OCI-LY1 (cell line): ENCODE measurements at regions not wholly inside any gene's neighbourhood (a gene's known extent, or its start where the extent isn't known, plus 50 kb on each side); places are given as distances from the start of the nearest gene placed in this dataset.

Experiments used
- H2AFZ ChIP-seq: fragments of 200-600 bp; sonication (generic), shearing (Covaris generic); 2 replicates; pipeline ENCODE4 v1.6.0; 2014; ENCODE audit warnings: antibody characterized with exemption, mild to moderate bottlenecking, low read length
- H3F3A ChIP-seq: fragments of 200-600 bp; sonication (generic), shearing (Covaris generic); 2 replicates; pipeline ENCODE4 v1.6.0; 2014; ENCODE audit warnings: mild to moderate bottlenecking, antibody characterized with exemption, low read length, moderate library complexity; ENCODE audit not compliant: insufficient read depth
- H3K27ac ChIP-seq: fragments of 200-600 bp; sonication (generic); 2 replicates; pipeline ENCODE4 v1.5.1; 2014; ENCODE audit warnings: low read length, mixed run types, mild to moderate bottlenecking, low read depth; ENCODE audit not compliant: poor library complexity, severe bottlenecking
- H3K27me3 ChIP-seq: fragments of 200-600 bp; sonication (generic); 2 replicates; pipeline ENCODE4 v1.6.0; 2014; ENCODE audit warnings: antibody characterized with exemption, mild to moderate bottlenecking, low read length, moderate library complexity; ENCODE audit not compliant: insufficient read depth
- H3K36me3 ChIP-seq: fragments of 200-600 bp; sonication (generic); 2 replicates; pipeline ENCODE4 v1.6.1; 2014; ENCODE audit warnings: mild to moderate bottlenecking, antibody characterized with exemption, low read length, moderate library complexity, mixed read lengths; ENCODE audit not compliant: insufficient read depth
- H3K4me1 ChIP-seq: fragments of 200-600 bp; sonication (generic); 2 replicates; pipeline ENCODE4 v1.5.1; 2014; ENCODE audit warnings: mild to moderate bottlenecking, low read length, moderate library complexity; ENCODE audit not compliant: insufficient read depth, severe bottlenecking
- H3K4me2 ChIP-seq: fragments of 200-600 bp; sonication (generic), shearing (Covaris generic); 2 replicates; pipeline ENCODE4 v1.6.1; 2014; ENCODE audit warnings: low read length
- H3K4me3 ChIP-seq: fragments of 200-600 bp; sonication (generic); 2 replicates; pipeline ENCODE4 v1.5.1; 2014; ENCODE audit warnings: low read length, low read depth, mild to moderate bottlenecking, mixed read lengths; ENCODE audit not compliant: poor library complexity, severe bottlenecking
- H3K79me2 ChIP-seq: fragments of 200-600 bp; shearing (Covaris generic); 2 replicates; pipeline ENCODE4 v1.6.1; 2016; ENCODE audit warnings: mixed run types, low read length, mixed read lengths; ENCODE audit not compliant: insufficient read depth
- H3K9ac ChIP-seq: fragments of 200-600 bp; sonication (generic), shearing (Covaris generic); 2 replicates; pipeline ENCODE4 v1.6.1; 2014; ENCODE audit warnings: mild to moderate bottlenecking, low read length, mixed read lengths
- H3K9me2 ChIP-seq: fragments of 200-600 bp; sonication (generic), shearing (Covaris generic); 2 replicates; pipeline ENCODE4 v1.6.1; 2014; ENCODE audit warnings: low read depth, mild to moderate bottlenecking, low read length, mixed read lengths
- H3K9me3 ChIP-seq: fragments of 200-600 bp; shearing (Covaris generic); 2 replicates; pipeline ENCODE4 v1.6.1; 2014; ENCODE audit warnings: low read length, mixed read lengths
- H4K20me1 ChIP-seq: fragments of 200-600 bp; sonication (generic), shearing (Covaris generic); 2 replicates; pipeline ENCODE4 v1.6.0; 2016; ENCODE audit warnings: mild to moderate bottlenecking, low read length; ENCODE audit not compliant: insufficient read depth
- EZH2 ChIP-seq: fragments of 200-600 bp; sonication (generic), shearing (Covaris generic); IDR thresholded peaks from 2 replicates; pipeline ENCODE4 v1.8.0; 2017; ENCODE audit warnings: borderline replicate concordance, mixed run types, mild to moderate bottlenecking, antibody characterized with exemption, low read length, moderate library complexity, mixed read lengths
- TF ChIP-seq, protein P1 (sequence below): fragments of 200-600 bp; sonication (generic), shearing (Covaris generic); IDR thresholded peaks from 2 replicates; pipeline ENCODE4 v1.5.1; 2017; ENCODE audit warnings: mild to moderate bottlenecking, antibody characterized with exemption, low read length, moderate library complexity, mixed read lengths

DNA sequence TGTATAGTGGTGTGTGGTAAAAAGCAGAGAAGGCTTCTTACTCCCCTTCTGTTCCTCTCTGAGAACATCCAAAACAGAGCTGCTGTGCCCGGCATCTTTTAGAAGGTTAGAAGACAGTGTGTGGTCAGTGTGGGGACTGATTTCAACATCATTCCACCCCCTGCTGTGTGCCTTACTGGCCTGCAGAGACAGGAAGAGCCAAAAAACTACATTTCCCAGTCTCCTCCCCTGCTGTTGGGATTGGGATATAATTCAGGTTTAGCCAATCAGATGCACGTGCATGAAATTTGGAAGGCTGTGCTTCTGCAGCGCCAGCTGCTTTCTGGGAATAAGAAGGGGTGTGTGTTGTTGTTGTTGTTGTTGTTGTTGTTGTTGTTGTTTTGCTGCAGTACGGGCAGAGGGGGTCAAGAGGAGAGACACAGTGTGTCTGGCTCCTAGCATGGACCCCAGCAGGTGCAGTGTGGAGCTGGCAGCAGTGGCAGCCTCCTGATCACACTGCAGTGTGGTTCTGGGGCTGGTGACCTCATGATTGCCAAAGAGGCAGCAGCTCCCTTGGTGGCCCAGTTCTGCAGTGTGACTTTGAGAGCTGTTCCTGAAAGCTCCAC is 74.7 kb downstream of the MRPL14 start:
- Histone ChIP-seq H3F3A (no peaks in the 10 kb centered on the region), H3K27ac (no peak overlapping the region), H3K79me2 (no peaks in the 10 kb centered on the region), H2AFZ (no peak overlapping the region), H4K20me1 (no peaks in the 10 kb centered on the region), H3K4me1 (no peaks in the 10 kb centered on the region), H3K4me3 (no peak overlapping the region), H3K36me3 (no peaks in the 10 kb centered on the region), H3K9me3 (no peaks in the 10 kb centered on the region), H3K4me2 (no peak overlapping the region), H3K27me3 (peaks cover 3% of the 10 kb centered on the region; the same call in 1 of the 2 replicates), H3K9me2 (no peaks in the 10 kb centered on the region), H3K9ac (no peak overlapping the region)
- no peak for TF ChIP-seq EZH2
- TF ChIP-seq, protein P1, sequence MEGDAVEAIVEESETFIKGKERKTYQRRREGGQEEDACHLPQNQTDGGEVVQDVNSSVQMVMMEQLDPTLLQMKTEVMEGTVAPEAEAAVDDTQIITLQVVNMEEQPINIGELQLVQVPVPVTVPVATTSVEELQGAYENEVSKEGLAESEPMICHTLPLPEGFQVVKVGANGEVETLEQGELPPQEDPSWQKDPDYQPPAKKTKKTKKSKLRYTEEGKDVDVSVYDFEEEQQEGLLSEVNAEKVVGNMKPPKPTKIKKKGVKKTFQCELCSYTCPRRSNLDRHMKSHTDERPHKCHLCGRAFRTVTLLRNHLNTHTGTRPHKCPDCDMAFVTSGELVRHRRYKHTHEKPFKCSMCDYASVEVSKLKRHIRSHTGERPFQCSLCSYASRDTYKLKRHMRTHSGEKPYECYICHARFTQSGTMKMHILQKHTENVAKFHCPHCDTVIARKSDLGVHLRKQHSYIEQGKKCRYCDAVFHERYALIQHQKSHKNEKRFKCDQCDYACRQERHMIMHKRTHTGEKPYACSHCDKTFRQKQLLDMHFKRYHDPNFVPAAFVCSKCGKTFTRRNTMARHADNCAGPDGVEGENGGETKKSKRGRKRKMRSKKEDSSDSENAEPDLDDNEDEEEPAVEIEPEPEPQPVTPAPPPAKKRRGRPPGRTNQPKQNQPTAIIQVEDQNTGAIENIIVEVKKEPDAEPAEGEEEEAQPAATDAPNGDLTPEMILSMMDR: no peak

DNA sequence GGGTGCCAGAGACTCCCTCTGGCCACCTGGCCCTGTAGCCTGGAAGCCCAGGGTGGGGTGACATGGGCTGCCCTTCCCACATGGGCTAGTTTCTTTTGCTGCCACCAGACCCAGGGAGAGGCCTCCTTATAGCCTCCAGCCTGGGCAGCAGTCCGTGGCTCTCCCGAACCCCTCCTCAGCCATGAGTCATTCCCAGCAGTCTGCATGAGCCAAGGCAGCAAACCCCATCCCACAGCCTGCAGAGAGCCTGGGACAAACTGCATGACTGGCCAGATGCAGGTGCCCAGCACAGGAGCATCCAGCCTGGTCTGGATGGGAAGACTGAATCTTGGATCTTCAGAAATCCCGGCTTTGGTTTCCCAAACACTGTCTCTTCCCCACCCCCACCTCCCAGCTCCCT is 75.7 kb downstream of the MRPL14 start:
- Histone ChIP-seq H3K9ac (no peak overlapping the region), H3K9me2 (no peaks in the 10 kb centered on the region), H3K36me3 (no peaks in the 10 kb centered on the region), H3F3A (no peaks in the 10 kb centered on the region), H3K27me3 (peaks cover 3% of the 10 kb centered on the region; the same call in 1 of the 2 replicates), H3K27ac (no peak overlapping the region), H4K20me1 (no peaks in the 10 kb centered on the region), H3K79me2 (no peaks in the 10 kb centered on the region), H3K4me3 (no peak overlapping the region), H3K9me3 (no peaks in the 10 kb centered on the region), H2AFZ (no peak overlapping the region), H3K4me2 (no peak overlapping the region), H3K4me1 (no peaks in the 10 kb centered on the region)
- TF ChIP-seq, protein P1: no peak
- TF ChIP-seq EZH2: no peak

DNA sequence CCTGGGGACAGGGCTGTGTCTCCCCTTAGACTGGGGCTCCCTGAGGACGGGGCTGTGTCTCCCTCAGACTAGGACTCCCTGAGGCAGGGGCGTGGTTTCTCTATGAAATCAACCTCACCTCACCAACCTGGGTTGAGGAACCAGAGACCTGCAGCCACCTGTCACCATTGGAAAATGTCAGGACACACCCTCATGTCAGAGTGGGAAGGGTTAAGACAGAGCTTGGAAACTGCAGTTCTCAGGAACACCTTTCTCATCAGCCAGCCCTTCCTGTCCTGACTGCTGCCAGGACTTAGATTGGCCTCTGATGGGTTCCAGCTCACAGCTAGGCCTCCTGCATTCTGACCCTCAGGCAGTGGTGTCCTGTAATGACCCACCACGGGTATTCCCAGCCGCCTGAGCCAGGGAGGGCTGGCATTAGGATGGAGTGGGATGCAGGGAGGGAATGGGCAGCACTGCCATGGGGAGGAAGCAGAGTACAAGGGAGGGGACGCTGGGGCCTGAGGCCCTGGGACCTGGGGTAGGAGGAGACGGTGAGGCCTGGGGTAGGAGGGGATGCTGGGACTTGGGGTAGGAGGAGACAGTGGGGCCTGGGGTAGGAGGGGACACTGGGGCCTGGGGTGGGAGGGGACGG is 76.3 kb downstream of the MRPL14 start:
- Histone ChIP-seq H2AFZ (no peak overlapping the region), H4K20me1 (no peaks in the 10 kb centered on the region), H3F3A (no peaks in the 10 kb centered on the region), H3K9me2 (no peaks in the 10 kb centered on the region), H3K27me3 (peaks cover 3% of the 10 kb centered on the region; the same call in 1 of the 2 replicates), H3K36me3 (no peaks in the 10 kb centered on the region), H3K4me3 (no peak overlapping the region), H3K9ac (no peak overlapping the region), H3K4me1 (no peaks in the 10 kb centered on the region), H3K4me2 (no peak overlapping the region), H3K79me2 (no peaks in the 10 kb centered on the region), H3K9me3 (no peaks in the 10 kb centered on the region), H3K27ac (no peak overlapping the region)
- no peak for TF ChIP-seq EZH2
- TF ChIP-seq, protein P1: no peak
